ENCODE measurements at regions not wholly inside any gene's neighbourhood (a gene's known extent, or its start where the extent isn't known, plus 50 kb on each side); places are given as distances from the start of the nearest gene placed in this dataset.

- TF ChIP-seq CTCF (IDR thresholded peaks at IDR 0.05) (no peak), POLR2A (IDR thresholded peaks at IDR 0.05) (no peak), POLR2AphosphoS5 (IDR thresholded peaks at IDR 0.05) (no peak)
Measured at GRCh38 chr1:177632923-177633615, 336.8 kb downstream of the SEC16B start.
